ENCODE measurements at regions not wholly inside any gene's neighbourhood (a gene's known extent, or its start where the extent isn't known, plus 50 kb on each side); places are given as distances from the start of the nearest gene placed in this dataset.

- DNase-seq (ENCODE audit: unreplicated experiment), result peak; percentile 32
- peaks cover 8% of the 10 kb centered on the region for H3K9me3 Mint-ChIP-seq (ENCODE audit: unreplicated experiment)
- H3K27ac Mint-ChIP-seq (ENCODE audit: low read depth, unreplicated experiment), result peak overlapping the region; percentile 70
- TF ChIP-seq, protein P1, sequence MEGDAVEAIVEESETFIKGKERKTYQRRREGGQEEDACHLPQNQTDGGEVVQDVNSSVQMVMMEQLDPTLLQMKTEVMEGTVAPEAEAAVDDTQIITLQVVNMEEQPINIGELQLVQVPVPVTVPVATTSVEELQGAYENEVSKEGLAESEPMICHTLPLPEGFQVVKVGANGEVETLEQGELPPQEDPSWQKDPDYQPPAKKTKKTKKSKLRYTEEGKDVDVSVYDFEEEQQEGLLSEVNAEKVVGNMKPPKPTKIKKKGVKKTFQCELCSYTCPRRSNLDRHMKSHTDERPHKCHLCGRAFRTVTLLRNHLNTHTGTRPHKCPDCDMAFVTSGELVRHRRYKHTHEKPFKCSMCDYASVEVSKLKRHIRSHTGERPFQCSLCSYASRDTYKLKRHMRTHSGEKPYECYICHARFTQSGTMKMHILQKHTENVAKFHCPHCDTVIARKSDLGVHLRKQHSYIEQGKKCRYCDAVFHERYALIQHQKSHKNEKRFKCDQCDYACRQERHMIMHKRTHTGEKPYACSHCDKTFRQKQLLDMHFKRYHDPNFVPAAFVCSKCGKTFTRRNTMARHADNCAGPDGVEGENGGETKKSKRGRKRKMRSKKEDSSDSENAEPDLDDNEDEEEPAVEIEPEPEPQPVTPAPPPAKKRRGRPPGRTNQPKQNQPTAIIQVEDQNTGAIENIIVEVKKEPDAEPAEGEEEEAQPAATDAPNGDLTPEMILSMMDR (IDR thresholded peaks at IDR 0.05; ENCODE audit: unreplicated experiment), result no peak
- H3K4me1 Mint-ChIP-seq (ENCODE audit: insufficient read depth, unreplicated experiment), result peaks cover 28% of the 10 kb centered on the region
- POLR2A ChIA-PET, result no interaction called here
- no peak overlapping the region for H3K4me3 Mint-ChIP-seq (ENCODE audit: unreplicated experiment)
- CTCF ChIA-PET, result interaction anchor here (0.6 kb wide), 2 partner anchors 24 to 57 kb away, joined by 3 to 4 read pairs; no protein-coding TSS in a partner anchor
- intact Hi-C loops (cut with micrococcal nuclease), result no loop called here
- no peaks in the 10 kb centered on the region for H3K27me3 Mint-ChIP-seq (ENCODE audit: insufficient read depth, unreplicated experiment)
- no TSS peak for BruUV-seq (replicated peaks)
- H3K36me3 Mint-ChIP-seq (ENCODE audit: insufficient read depth, unreplicated experiment), result no peaks in the 10 kb centered on the region
These were observed 141.0 kb downstream of the POSTN start for GRCh38 chr13:37457612-37458011.

GRCh38 chr13:37456506-37456905 lies 142.1 kb downstream of the POSTN start:
- BruUV-seq (replicated peaks), result no TSS peak
- Mint-ChIP-seq H3K4me1 (ENCODE audit: insufficient read depth, unreplicated experiment) (peaks cover 28% of the 10 kb centered on the region), H3K27me3 (ENCODE audit: insufficient read depth, unreplicated experiment) (no peaks in the 10 kb centered on the region), H3K4me3 (ENCODE audit: unreplicated experiment) (no peak overlapping the region), H3K9me3 (ENCODE audit: unreplicated experiment) (peaks cover 8% of the 10 kb centered on the region), H3K27ac (ENCODE audit: low read depth, unreplicated experiment) (no peak overlapping the region), H3K36me3 (ENCODE audit: insufficient read depth, unreplicated experiment) (no peaks in the 10 kb centered on the region)
- ChIA-PET CTCF (no interaction called here), POLR2A (no interaction called here)
- TF ChIP-seq, protein P1 (IDR thresholded peaks at IDR 0.05; ENCODE audit: unreplicated experiment), result no peak
- no peak for DNase-seq (ENCODE audit: unreplicated experiment)
- intact Hi-C loops (cut with micrococcal nuclease), result no loop called here

GRCh38 chr13:37456041-37456440 lies 142.5 kb downstream of the POSTN start:
- ChIA-PET CTCF (interaction anchor here (0.7 kb wide), 1 partner anchor 25 kb away, joined by 4 read pairs; no protein-coding TSS in a partner anchor), POLR2A (interaction anchor here (0.6 kb wide), 1 partner anchor 179 kb away, joined by 3 read pairs; no protein-coding TSS in a partner anchor)
- intact Hi-C loops (cut with micrococcal nuclease), result no loop called here
- BruUV-seq (replicated peaks), result no TSS peak
- Mint-ChIP-seq H3K27me3 (ENCODE audit: insufficient read depth, unreplicated experiment) (no peaks in the 10 kb centered on the region), H3K4me3 (ENCODE audit: unreplicated experiment) (no peak overlapping the region), H3K4me1 (ENCODE audit: insufficient read depth, unreplicated experiment) (peaks cover 28% of the 10 kb centered on the region), H3K9me3 (ENCODE audit: unreplicated experiment) (peaks cover 8% of the 10 kb centered on the region), H3K27ac (ENCODE audit: low read depth, unreplicated experiment) (no peak overlapping the region), H3K36me3 (ENCODE audit: insufficient read depth, unreplicated experiment) (no peaks in the 10 kb centered on the region)
- DNase-seq (ENCODE audit: unreplicated experiment), result no peak
- TF ChIP-seq, protein P1 (IDR thresholded peaks at IDR 0.05; ENCODE audit: unreplicated experiment), result no peak

GRCh38 chr13:37453246-37453645 lies 145.3 kb downstream of the POSTN start:
- Mint-ChIP-seq H3K4me3 (ENCODE audit: unreplicated experiment) (no peak overlapping the region), H3K36me3 (ENCODE audit: insufficient read depth, unreplicated experiment) (no peaks in the 10 kb centered on the region), H3K27ac (ENCODE audit: low read depth, unreplicated experiment) (peak overlapping the region; percentile 49), H3K9me3 (ENCODE audit: unreplicated experiment) (peaks cover 8% of the 10 kb centered on the region), H3K4me1 (ENCODE audit: insufficient read depth, unreplicated experiment) (peaks cover 22% of the 10 kb centered on the region), H3K27me3 (ENCODE audit: insufficient read depth, unreplicated experiment) (no peaks in the 10 kb centered on the region)
- TF ChIP-seq, protein P1 (IDR thresholded peaks at IDR 0.05; ENCODE audit: unreplicated experiment), result no peak
- CTCF ChIA-PET, result no interaction called here
- peak; percentile 73 for DNase-seq (ENCODE audit: unreplicated experiment)
- POLR2A ChIA-PET, result no interaction called here
- intact Hi-C loops (cut with micrococcal nuclease), result no loop called here
- no TSS peak for BruUV-seq (replicated peaks)

Data from MCF 10A (cell line).